WERI-Rb-1 (cell line): ENCODE measurements at regions not wholly inside any gene's neighbourhood (a gene's known extent, or its start where the extent isn't known, plus 50 kb on each side); places are given as distances from the start of the nearest gene placed in this dataset.

ENCODE experiments used
- DNase-seq: peaks from one replicate; pipeline ENCODE4 v3.0.0-alpha.2; 2020
- H3K27ac ChIP-seq: fragments of 250-450 bp; sonication (Bioruptor Pico); 2 replicates; pipeline ENCODE4 v1.5.1; 2020; ENCODE audit warnings: mild to moderate bottlenecking, moderate library complexity
- H3K27me3 ChIP-seq: fragments of 250-450 bp; sonication (Bioruptor Pico); 2 replicates; pipeline ENCODE4 v1.5.1; 2021; ENCODE audit warnings: mild to moderate bottlenecking, low read depth, moderate library complexity; ENCODE audit not compliant: insufficient read depth, severe bottlenecking
- H3K36me3 ChIP-seq: fragments of 250-450 bp; sonication (Bioruptor Pico); 2 replicates; pipeline ENCODE4 v1.5.1; 2020; ENCODE audit warnings: mild to moderate bottlenecking, moderate library complexity
- H3K4me3 ChIP-seq: 2 replicates; pipeline ENCODE4 v1.5.1; 2011; ENCODE audit warnings: low read depth, mild to moderate bottlenecking, control low read depth, low read length
- H3K9me3 ChIP-seq: fragments of 250-450 bp; sonication (Bioruptor Pico); 2 replicates; pipeline ENCODE4 v1.5.1; 2021; ENCODE audit warnings: mild to moderate bottlenecking, moderate library complexity; ENCODE audit not compliant: severe bottlenecking
- CTCF ChIP-seq: IDR thresholded peaks from 2 replicates; pipeline ENCODE4 v1.5.1; 2011; ENCODE audit warnings: low read depth, mild to moderate bottlenecking, control low read depth, inconsistent platforms, low read length

DNA sequence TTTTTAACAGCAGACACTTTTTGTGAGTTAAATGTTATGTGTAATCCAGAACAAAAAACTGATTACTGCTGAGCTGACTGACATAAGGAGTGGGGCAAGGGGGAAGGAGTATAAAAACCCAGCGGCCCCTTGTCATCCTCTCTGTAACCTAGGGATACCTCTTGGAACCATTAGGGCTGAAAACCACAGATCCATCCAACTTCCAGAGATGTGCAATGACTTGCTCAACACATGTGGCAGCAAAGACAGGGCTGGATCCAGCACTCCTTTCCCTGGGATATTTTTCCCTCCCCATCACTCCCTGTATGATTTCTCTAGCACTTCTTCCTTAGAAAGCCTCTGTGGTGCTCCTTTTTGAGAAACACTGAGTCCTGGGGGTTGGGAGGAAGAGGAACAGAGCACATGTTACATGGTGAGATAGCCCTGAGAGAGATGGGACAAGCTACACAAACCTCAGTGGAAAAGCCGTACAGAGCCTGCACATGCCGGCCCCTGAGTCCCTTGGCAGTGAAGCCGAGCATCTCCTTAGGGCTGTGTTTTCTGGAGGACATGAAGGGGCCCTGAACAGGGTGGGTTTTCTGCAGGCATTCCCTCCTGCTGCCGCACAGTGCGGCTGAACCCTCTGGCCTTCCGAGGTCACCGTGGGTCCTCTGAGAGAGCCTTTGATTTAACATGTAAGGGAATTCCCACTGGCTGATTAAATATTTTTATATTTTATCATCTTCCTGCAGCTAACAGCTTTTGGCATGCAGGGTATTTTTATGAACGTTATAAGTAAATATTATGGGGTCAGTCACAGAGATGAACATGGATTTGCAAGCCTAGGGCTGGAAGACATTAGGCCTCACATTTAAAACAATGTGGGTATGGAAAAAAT, 219.9 kb downstream of the COG6 start:
- Histone ChIP-seq H3K4me3 (no peak overlapping the region), H3K27ac (no peak overlapping the region), H3K36me3 (no peaks in the 10 kb centered on the region), H3K9me3 (no peaks in the 10 kb centered on the region), H3K27me3 (no peaks in the 10 kb centered on the region)
- DNase-seq, result no peak
- no peak for TF ChIP-seq CTCF

- TF ChIP-seq CTCF, result no peak
- DNase-seq, result no peak
- H3K4me3 ChIP-seq, result no peak overlapping the region
- no peaks in the 10 kb centered on the region for H3K36me3 ChIP-seq
- H3K9me3 ChIP-seq, result no peaks in the 10 kb centered on the region
- no peak overlapping the region for H3K27ac ChIP-seq
- H3K27me3 ChIP-seq, result no peaks in the 10 kb centered on the region
Observed at GRCh38 chr13:39876258-39876657, 220.8 kb downstream of the COG6 start.

DNA sequence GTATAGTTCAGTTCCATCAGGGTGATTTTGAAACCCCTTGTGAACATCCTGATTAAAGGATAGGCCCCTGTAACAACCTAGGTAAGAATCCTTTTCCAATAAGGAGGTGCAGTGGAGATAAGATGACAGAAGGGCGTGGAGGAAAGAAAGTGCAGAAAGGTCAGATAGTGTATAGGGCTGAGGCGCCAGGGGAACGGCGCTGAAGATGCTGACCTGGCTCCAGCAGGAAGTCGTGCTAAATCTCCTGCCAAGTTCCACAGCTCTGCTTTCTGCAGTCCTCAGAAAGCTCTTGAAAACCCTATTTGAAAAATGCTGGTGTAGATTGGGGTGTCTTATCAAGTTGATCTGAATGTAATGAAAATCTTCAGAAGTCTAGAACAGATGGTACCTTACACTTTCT, 221.7 kb downstream of the COG6 start:
- DNase-seq, result no peak
- Histone ChIP-seq H3K9me3 (no peaks in the 10 kb centered on the region), H3K27ac (no peak overlapping the region), H3K36me3 (no peaks in the 10 kb centered on the region), H3K27me3 (no peaks in the 10 kb centered on the region), H3K4me3 (no peak overlapping the region)
- no peak for TF ChIP-seq CTCF

DNA sequence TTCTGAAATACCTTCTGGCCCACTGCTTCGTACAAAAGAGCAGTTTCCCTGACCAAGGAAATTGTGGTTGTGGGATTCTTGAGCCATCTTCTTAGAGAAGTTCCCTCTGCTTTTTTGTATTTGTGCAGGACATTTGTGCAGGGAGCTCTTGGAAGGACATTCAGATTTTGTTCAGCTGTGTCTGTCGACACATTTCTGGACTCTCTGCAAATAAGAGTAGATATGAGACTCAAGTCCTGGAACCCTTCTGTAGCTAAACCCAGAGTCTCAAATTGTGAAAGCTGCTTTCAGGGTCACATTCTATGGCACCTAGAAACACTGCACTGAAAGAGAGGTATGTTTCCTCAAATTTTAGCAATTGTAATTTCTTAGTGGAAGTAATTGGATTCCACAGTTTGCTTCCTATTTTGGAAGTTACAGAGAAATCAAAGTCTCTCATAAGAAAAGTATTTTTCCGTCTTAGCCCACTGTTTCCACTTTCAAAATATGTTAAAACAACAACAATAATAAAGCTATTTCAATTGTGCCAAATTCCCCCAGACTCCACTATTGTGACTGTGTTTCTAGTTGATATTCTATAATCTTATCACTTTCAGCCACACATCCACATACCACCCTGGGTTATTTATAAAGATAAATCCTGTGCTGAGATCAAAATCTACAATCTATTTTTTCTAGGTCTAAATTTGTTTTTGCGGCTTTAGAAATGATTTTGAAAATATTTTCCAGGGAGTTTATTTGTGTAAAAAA, 224.0 kb downstream of the COG6 start:
- no peaks in the 10 kb centered on the region for H3K27me3 ChIP-seq
- H3K36me3 ChIP-seq, result no peaks in the 10 kb centered on the region
- no peak overlapping the region for H3K4me3 ChIP-seq
- no peak for TF ChIP-seq CTCF
- no peak overlapping the region for H3K27ac ChIP-seq
- DNase-seq, result no peak
- H3K9me3 ChIP-seq, result no peaks in the 10 kb centered on the region

GRCh38 chr13:39881383-39881782, 225.9 kb downstream of the COG6 start:
- TF ChIP-seq CTCF, result no peak
- H3K27ac ChIP-seq, result no peak overlapping the region
- H3K4me3 ChIP-seq, result no peak overlapping the region
- H3K9me3 ChIP-seq, result no peaks in the 10 kb centered on the region
- H3K36me3 ChIP-seq, result no peaks in the 10 kb centered on the region
- DNase-seq, result no peak
- no peaks in the 10 kb centered on the region for H3K27me3 ChIP-seq
